ENCODE measurements at regions not wholly inside any gene's neighbourhood (a gene's known extent, or its start where the extent isn't known, plus 50 kb on each side); places are given as distances from the start of the nearest gene placed in this dataset.

- ChIA-PET CTCF (ENCODE audit: low intra/inter-chr PET ratio, low total read pairs) (no interaction called here), POLR2A (no interaction called here)
- BruUV-seq (replicated peaks) = no TSS peak
- Histone ChIP-seq H3K36me3 (replicated peaks in 1 of 2; ENCODE audit: control insufficient read depth in 1 of 2, insufficient read depth in 2 of 2, low read length in 2 of 2) (no peaks in the 10 kb centered on the region), H3K27ac (ENCODE audit: extremely low read length, insufficient read depth, low read length) (no peak overlapping the region), H3K9me3 (ENCODE audit: low read length) (no peaks in the 10 kb centered on the region), H3K79me2 (ENCODE audit: insufficient read depth, low read length) (no peaks in the 10 kb centered on the region), H3K4me1 (ENCODE audit: insufficient read depth, low read length) (peaks cover 18% of the 10 kb centered on the region), H3K4me2 (ENCODE audit: low read depth, low read length) (no peak overlapping the region), H2AFZ (ENCODE audit: low read length) (no peak overlapping the region), H3K4me3 (replicated peaks in 1 of 3; ENCODE audit: insufficient read depth in 1 of 3, low read depth in 2 of 3, low read length in 3 of 3) (no peak overlapping the region), H4K20me1 (ENCODE audit: insufficient read depth, low read length) (no peaks in the 10 kb centered on the region), H3K27me3 (ENCODE audit: control insufficient read depth in 1 of 2, insufficient read depth in 2 of 2, low read length in 2 of 2) (no peaks in the 10 kb centered on the region), H3K9ac (ENCODE audit: insufficient read depth, low read depth, low read length) (no peak overlapping the region)
- in situ Hi-C loops (cut with HindIII; ENCODE audit: extremely low pct_ligation_motif_present, low pct_unique_long_range_greater_than_20kb) (no loop called here), intact Hi-C loops (cut with micrococcal nuclease; ENCODE audit: unreplicated experiment) (no loop called here)
- FAIRE-seq (no peak), DNase-seq (ENCODE audit: low spot score) (no peak), ATAC-seq (no peak)
- TF ChIP-seq ZNF703 (CRISPR knock-in tag; IDR thresholded peaks at IDR 0.05; ENCODE audit: borderline replicate concordance) (no peak), KLF13 (CRISPR knock-in tag; IDR thresholded peaks at IDR 0.05) (no peak), HNRNPH1 (optimal IDR thresholded peaks at IDR 0.05; ENCODE audit: low read depth, low read length) (no peak), NFATC3 (CRISPR knock-in tag; IDR thresholded peaks at IDR 0.05) (no peak), DMTF1 (CRISPR knock-in tag; IDR thresholded peaks at IDR 0.05) (no peak), MED13 (CRISPR knock-in tag; IDR thresholded peaks at IDR 0.05) (no peak), ZBTB49 (CRISPR knock-in tag; IDR thresholded peaks at IDR 0.05; ENCODE audit: borderline replicate concordance) (no peak), ZNF282 (IDR thresholded peaks at IDR 0.05; ENCODE audit: partially characterized antibody) (no peak), EEA1 (CRISPR knock-in tag; IDR thresholded peaks at IDR 0.05; ENCODE audit: borderline replicate concordance) (no peak)
Observed at GRCh38 chr12:75672200-75672599, 160.8 kb upstream of the KRR1 start.
